HG02852 (cell line): ENCODE measurements at regions not wholly inside any gene's neighbourhood (a gene's known extent, or its start where the extent isn't known, plus 50 kb on each side); places are given as distances from the start of the nearest gene placed in this dataset.

ENCODE experiments used
- ATAC-seq: cut with Tn5 transposase; IDR thresholded peaks from one replicate; pipeline ENCODE4 v1.9.1; 2021; ENCODE audit warnings: mild to moderate bottlenecking, moderate library complexity; ENCODE audit not compliant: unreplicated experiment

GRCh38 chr21:26784974-26785373, 60.2 kb downstream of the ADAMTS1 start:
- ATAC-seq = no peak

GRCh38 chr21:26783466-26784195, 61.6 kb downstream of the ADAMTS1 start:
- no peak for ATAC-seq

- no peak for ATAC-seq
These were observed 62.5 kb downstream of the ADAMTS1 start for GRCh38 chr21:26782747-26783146.

GRCh38 chr21:26782331-26782730, 62.9 kb downstream of the ADAMTS1 start:
- ATAC-seq = no peak

GRCh38 chr21:26781331-26781730, 63.9 kb downstream of the ADAMTS1 start:
- ATAC-seq = no peak

- no peak for ATAC-seq
These were observed 68.0 kb downstream of the ADAMTS1 start for GRCh38 chr21:26777166-26777565.

- no peak for ATAC-seq
These were observed 68.7 kb downstream of the ADAMTS1 start for GRCh38 chr21:26776310-26777021.

- no peak for ATAC-seq
These were observed 72.2 kb downstream of the ADAMTS1 start for GRCh38 chr21:26773058-26773457.

GRCh38 chr21:26769613-26770188, 75.5 kb downstream of the ADAMTS1 start:
- ATAC-seq = no peak

- ATAC-seq = no peak
These were observed 78.3 kb downstream of the ADAMTS1 start for GRCh38 chr21:26766826-26767325.

- ATAC-seq = no peak
These were observed 83.9 kb downstream of the ADAMTS1 start for GRCh38 chr21:26761174-26761915.

- no peak for ATAC-seq
These were observed 85.5 kb downstream of the ADAMTS1 start for GRCh38 chr21:26759731-26760130.

- no peak for ATAC-seq
These were observed 86.9 kb downstream of the ADAMTS1 start for GRCh38 chr21:26758083-26758880.

GRCh38 chr21:26756491-26757159, 88.6 kb downstream of the ADAMTS1 start:
- ATAC-seq = no peak

GRCh38 chr21:26754853-26755252, 90.4 kb downstream of the ADAMTS1 start:
- no peak for ATAC-seq

- ATAC-seq = no peak
These were observed 91.4 kb downstream of the ADAMTS1 start for GRCh38 chr21:26753822-26754221.

GRCh38 chr21:26752849-26753248, 92.4 kb downstream of the ADAMTS1 start:
- no peak for ATAC-seq

GRCh38 chr21:26751305-26751704, 93.9 kb downstream of the ADAMTS1 start:
- no peak for ATAC-seq

GRCh38 chr21:26748066-26748465, 97.1 kb downstream of the ADAMTS1 start:
- ATAC-seq = no peak

- no peak for ATAC-seq
These were observed 98.0 kb downstream of the ADAMTS1 start for GRCh38 chr21:26747216-26747615.
